SK-N-SH treated with all-trans-retinoic acid at 6 μM for 48 hours (cell line): ENCODE measurements at regions not wholly inside any gene's neighbourhood (a gene's known extent, or its start where the extent isn't known, plus 50 kb on each side); places are given as distances from the start of the nearest gene placed in this dataset.

ENCODE experiments used
- ARNTL ChIP-seq: fragments of 450-650 bp; formaldehyde crosslinking; IDR thresholded peaks from 2 replicates; pipeline ENCODE4 v1.5.0; 2020; ENCODE audit warnings: low read depth, mild to moderate bottlenecking, moderate library complexity, borderline replicate concordance
- CREB5 ChIP-seq: fragments of 250-450 bp; sonication (Bioruptor Pico); IDR thresholded peaks from 2 replicates; pipeline ENCODE4 v1.5.1; 2020; ENCODE audit warnings: low read depth, mild to moderate bottlenecking, moderate library complexity
- CSDC2 ChIP-seq: fragments of 250-450 bp; sonication (Bioruptor Pico); IDR thresholded peaks from 2 replicates; pipeline ENCODE4 v1.5.0; 2020; ENCODE audit warnings: mild to moderate bottlenecking, moderate library complexity
- RARB ChIP-seq: fragments of 250-450 bp; sonication (Bioruptor Pico); IDR thresholded peaks from 2 replicates; pipeline ENCODE4 v1.8.0; 2021; ENCODE audit warnings: mild to moderate bottlenecking, moderate library complexity
- TOX ChIP-seq: fragments of 250-450 bp; sonication (Bioruptor Pico); IDR thresholded peaks from 2 replicates; pipeline ENCODE4 v1.8.0; 2021; ENCODE audit warnings: mild to moderate bottlenecking, moderate library complexity, borderline replicate concordance
- TSHZ2 ChIP-seq: fragments of 250-450 bp; sonication (Bioruptor Pico); IDR thresholded peaks from 2 replicates; pipeline ENCODE4 v1.5.0; 2020; ENCODE audit warnings: mild to moderate bottlenecking, moderate library complexity
- ZFP3 ChIP-seq: fragments of 250-450 bp; sonication (Bioruptor Pico); IDR thresholded peaks from 2 replicates; pipeline ENCODE4 v1.5.0; 2020; ENCODE audit warnings: mild to moderate bottlenecking, moderate library complexity
- ZNF8 ChIP-seq: fragments of 450-650 bp; formaldehyde crosslinking; IDR thresholded peaks from 2 replicates; pipeline ENCODE4 v1.5.0; 2020; ENCODE audit warnings: mild to moderate bottlenecking, moderate library complexity
- TF ChIP-seq, protein P1 (sequence below): fragments of 250-450 bp; sonication (Bioruptor Pico); IDR thresholded peaks from 2 replicates; pipeline ENCODE4 v1.8.0; 2020; ENCODE audit warnings: mild to moderate bottlenecking, moderate library complexity, borderline replicate concordance

- TF ChIP-seq ZFP3: no peak
- TF ChIP-seq ZNF8 (CRISPR knock-in tag): no peak
- TF ChIP-seq CREB5 (CRISPR knock-in tag): no peak
- TF ChIP-seq, protein P1, sequence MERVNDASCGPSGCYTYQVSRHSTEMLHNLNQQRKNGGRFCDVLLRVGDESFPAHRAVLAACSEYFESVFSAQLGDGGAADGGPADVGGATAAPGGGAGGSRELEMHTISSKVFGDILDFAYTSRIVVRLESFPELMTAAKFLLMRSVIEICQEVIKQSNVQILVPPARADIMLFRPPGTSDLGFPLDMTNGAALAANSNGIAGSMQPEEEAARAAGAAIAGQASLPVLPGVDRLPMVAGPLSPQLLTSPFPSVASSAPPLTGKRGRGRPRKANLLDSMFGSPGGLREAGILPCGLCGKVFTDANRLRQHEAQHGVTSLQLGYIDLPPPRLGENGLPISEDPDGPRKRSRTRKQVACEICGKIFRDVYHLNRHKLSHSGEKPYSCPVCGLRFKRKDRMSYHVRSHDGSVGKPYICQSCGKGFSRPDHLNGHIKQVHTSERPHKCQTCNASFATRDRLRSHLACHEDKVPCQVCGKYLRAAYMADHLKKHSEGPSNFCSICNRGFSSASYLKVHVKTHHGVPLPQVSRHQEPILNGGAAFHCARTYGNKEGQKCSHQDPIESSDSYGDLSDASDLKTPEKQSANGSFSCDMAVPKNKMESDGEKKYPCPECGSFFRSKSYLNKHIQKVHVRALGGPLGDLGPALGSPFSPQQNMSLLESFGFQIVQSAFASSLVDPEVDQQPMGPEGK (CRISPR knock-in tag): no peak
- TF ChIP-seq TSHZ2 (CRISPR knock-in tag): no peak
- TF ChIP-seq RARB: no peak
- no peak for TF ChIP-seq CSDC2 (CRISPR knock-in tag)
- TF ChIP-seq TOX (CRISPR knock-in tag): no peak
- TF ChIP-seq ARNTL (CRISPR knock-in tag): no peak
Observed at GRCh38 chr1:37242501-37242900, 208.2 kb upstream of the GRIK3 start.
